VCaP (cell line): ENCODE measurements at regions not wholly inside any gene's neighbourhood (a gene's known extent, or its start where the extent isn't known, plus 50 kb on each side); places are given as distances from the start of the nearest gene placed in this dataset.

ENCODE experiments used
- H3K27ac ChIP-seq: fragments of 450-650 bp; 2 replicates; pipeline ENCODE4 v1.5.1; 2017
- TF ChIP-seq, protein P1 (sequence below): fragments of 450-650 bp; conservative IDR thresholded peaks from 2 replicates; pipeline ENCODE4 v1.5.1; 2017; ENCODE audit warnings: mild to moderate bottlenecking, moderate library complexity

DNA sequence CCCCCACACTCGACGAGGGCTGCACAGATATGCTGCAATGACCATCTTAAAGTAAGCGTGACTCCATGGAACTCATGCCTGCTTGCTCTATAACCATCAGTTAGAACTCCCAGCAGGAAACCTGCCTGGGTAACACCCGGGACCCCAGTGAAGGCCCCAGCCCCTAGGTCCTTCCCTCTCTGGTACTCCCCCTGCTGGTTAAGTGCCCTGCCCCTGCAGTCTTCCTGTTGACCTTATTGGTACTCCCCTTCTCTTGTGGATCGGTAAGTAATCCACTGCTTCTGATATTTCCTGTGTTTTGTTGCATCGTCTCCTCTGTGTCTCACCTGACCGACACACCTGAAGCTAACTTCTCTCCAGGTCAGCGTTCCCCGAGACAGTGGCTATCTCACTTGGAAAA, 104.8 kb upstream of the COG2 start:
- H3K27ac ChIP-seq: no peak overlapping the region
- TF ChIP-seq, protein P1, sequence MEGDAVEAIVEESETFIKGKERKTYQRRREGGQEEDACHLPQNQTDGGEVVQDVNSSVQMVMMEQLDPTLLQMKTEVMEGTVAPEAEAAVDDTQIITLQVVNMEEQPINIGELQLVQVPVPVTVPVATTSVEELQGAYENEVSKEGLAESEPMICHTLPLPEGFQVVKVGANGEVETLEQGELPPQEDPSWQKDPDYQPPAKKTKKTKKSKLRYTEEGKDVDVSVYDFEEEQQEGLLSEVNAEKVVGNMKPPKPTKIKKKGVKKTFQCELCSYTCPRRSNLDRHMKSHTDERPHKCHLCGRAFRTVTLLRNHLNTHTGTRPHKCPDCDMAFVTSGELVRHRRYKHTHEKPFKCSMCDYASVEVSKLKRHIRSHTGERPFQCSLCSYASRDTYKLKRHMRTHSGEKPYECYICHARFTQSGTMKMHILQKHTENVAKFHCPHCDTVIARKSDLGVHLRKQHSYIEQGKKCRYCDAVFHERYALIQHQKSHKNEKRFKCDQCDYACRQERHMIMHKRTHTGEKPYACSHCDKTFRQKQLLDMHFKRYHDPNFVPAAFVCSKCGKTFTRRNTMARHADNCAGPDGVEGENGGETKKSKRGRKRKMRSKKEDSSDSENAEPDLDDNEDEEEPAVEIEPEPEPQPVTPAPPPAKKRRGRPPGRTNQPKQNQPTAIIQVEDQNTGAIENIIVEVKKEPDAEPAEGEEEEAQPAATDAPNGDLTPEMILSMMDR: no peak

DNA sequence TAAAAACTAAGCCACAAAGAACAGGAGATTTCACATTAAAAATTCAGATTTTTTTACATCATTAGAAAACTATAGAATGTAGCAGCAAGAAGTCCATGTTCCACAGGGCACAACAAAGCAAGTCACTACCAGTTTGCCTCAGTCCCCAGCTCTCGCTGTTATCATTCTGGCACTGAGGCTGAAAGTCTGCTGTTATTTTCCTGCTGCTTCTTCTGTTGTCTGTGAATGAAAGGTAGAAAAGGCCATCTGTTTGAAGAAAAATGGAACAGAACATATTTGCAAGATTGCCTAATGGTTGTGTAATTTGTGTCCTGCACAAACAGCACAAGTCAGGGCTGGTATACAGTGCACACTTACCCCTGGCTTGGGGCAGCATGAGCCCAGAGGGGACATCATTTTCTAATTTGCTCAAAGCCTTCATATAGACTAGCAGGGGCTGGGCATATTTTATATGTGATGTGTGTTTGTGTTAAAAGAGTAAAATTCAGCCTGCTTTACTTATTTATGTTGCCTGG, 105.6 kb upstream of the COG2 start:
- H3K27ac ChIP-seq: no peak overlapping the region
- TF ChIP-seq, protein P1: no peak

DNA sequence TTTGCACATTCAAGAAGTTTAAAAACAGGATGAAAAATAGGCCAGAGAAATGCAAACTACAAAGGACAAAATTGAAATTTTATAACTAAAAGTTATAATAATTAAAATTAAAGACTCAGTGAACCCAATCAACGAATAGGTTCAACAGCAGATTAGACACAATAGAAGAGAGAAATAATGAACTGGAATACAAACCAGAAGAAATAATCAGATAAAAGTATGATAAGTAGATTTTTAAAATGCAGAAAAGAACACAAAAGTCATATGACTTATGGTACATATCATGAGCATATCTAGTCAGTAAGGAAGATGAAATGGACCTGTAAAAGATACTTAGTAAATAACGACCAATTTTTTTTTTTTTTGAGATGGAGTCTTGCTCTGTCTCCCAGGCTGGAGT, 108.1 kb upstream of the COG2 start:
- TF ChIP-seq, protein P1: no peak
- H3K27ac ChIP-seq: no peak overlapping the region

DNA sequence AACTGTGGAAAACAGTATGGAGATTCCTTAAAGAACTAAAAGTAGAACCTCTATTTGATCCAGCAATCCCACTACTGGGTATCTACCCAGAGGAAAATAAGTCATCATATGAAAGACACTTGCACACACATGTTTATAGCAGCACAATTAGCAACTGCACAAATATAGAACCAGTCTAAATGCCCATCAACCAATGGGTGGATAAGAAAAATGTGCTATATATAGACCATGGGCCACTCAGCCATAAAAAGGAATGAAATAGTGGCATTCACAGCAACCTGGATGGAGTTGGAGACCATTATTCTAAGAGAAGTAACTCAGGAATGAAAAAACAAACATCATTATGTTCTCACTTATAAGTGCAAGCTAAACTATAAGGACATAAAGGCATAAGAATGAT, 105.0 kb upstream of the PGBD5 start:
- no peak overlapping the region for H3K27ac ChIP-seq
- TF ChIP-seq, protein P1: no peak

DNA sequence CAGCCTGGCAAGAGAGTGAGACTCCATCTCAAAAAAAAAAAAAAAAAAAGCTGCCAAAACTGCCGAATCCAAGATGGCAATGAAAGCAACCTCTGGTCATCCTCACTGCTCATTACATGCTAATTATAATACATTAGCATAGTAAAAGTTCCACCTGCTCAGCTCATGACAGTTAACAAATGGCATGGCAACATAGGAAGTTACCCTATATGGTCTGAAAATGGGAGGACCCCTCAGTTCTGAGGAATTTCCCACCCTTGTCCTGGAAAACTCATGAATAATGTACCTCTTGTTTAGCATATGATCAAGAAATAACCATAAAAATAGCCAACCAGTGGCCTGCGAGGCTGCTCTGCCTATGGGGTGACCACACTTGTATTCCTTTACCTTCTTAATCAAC, 93.1 kb upstream of the PGBD5 start:
- TF ChIP-seq, protein P1: no peak
- H3K27ac ChIP-seq: no peak overlapping the region

DNA sequence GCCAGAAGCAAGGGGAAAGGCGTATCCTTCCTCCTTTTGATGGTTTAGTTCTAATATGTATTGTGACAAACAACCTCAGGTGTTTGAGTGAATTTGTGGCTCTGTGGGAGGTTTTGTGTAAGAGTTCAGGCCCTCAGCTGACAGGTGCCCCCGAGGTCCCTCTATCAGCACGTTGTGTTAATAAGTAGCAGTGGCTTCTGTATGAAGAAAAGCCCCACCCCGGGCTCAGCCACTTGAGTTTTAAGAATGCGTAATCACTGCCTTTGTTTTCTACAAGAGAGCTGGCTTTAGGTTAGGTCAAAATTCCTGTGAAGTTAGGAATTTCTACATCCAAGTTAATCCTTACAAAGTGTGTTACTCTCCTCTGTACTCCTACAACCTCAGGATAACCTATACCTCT, 92.4 kb upstream of the PGBD5 start:
- TF ChIP-seq, protein P1: no peak
- no peak overlapping the region for H3K27ac ChIP-seq

DNA sequence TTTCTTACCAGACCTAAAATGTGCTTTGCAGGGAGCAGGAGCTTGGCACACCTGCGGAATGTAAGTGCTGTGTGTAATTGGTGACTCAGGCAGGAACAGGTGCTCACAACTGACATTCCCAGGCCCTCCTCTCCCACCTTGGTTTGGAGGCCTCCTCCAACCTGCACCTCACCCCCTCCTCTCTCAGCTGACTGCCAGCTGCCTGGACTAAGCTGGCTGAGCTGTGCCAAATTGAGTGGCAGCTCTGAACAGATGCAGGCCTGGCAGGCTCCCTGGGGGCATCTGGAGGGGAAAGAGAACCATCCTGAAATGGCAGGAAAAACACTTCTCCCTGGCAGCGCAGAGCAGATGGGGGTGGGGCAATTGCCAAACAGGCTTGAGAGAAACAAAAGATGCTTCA, 91.7 kb upstream of the PGBD5 start:
- H3K27ac ChIP-seq: no peak overlapping the region
- TF ChIP-seq, protein P1: no peak

DNA sequence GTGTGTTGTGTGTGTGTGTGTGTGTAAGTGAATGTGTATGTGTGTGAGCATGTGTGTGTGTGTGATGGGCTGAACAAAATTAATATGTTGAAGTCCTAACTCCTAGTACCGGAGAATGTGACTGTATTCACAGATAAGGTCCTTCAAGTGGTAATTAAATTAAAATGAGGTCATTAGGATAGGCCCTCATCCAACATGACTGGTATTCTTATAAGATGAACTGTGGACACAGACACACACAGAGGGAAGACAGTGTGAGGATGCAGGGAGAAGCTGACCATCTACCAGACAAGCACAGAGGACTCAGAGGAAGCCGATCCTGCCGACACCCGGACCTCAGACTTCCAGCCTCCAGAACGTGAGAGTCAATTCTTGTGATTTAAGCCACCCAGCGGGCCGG, 91.2 kb upstream of the PGBD5 start:
- no peak overlapping the region for H3K27ac ChIP-seq
- TF ChIP-seq, protein P1: no peak
